ENCODE measurements at regions not wholly inside any gene's neighbourhood (a gene's known extent, or its start where the extent isn't known, plus 50 kb on each side); places are given as distances from the start of the nearest gene placed in this dataset.

DNA sequence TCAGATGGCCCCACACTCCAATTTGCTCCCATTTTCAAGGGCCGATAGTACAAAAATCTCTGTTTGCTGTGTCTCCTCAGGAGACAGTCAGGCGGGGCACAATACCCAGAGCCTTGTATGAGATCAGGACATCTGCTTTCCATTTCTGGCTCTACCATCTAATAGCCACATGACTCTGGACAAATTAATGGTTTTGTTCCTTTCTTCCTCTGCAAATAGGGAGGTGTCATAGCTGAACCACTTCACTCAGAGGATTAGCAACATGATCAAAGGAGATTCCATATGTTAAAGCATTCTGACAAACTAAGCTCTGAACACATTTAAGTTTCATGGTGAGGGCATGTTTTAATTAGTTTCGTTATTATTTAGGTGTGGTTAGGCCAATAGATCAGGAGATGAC, 602.1 kb upstream of the SYT4 start:
- DNase-seq (ENCODE audit: low read depth, low spot score) (no peak), ATAC-seq (no peak)
- Histone ChIP-seq H3K9ac (ENCODE audit: low read length) (no peak overlapping the region), H4K20me1 (ENCODE audit: insufficient read depth) (no peaks in the 10 kb centered on the region), H3K27me3 (ENCODE audit: insufficient read depth, low read length) (no peaks in the 10 kb centered on the region), H3K4me3 (replicated peaks in 1 of 2; ENCODE audit: low read depth in 1 of 2, low read length in 2 of 2) (no peak overlapping the region), H3K27ac (ENCODE audit: low read depth, low read length) (no peak overlapping the region), H3K9me3 (ENCODE audit: control insufficient read depth in 1 of 2, insufficient read depth in 1 of 2, low read depth in 1 of 2, low read length in 2 of 2) (peaks cover 21 to 33% of the 10 kb centered on the region in 2 experiments; a peak in 2 of 4 replicates), H3K79me2 (ENCODE audit: insufficient read depth, low read length) (no peaks in the 10 kb centered on the region), H3K4me2 (ENCODE audit: low read length) (no peak overlapping the region), H3K36me3 (ENCODE audit: control insufficient read depth in 1 of 2, insufficient read depth in 2 of 2, low read length in 2 of 2) (no peaks in the 10 kb centered on the region), H3K4me1 (ENCODE audit: control insufficient read depth in 1 of 2, insufficient read depth in 2 of 2, low read length in 2 of 2) (no peaks in the 10 kb centered on the region), H3K9me2 (ENCODE audit: insufficient read depth) (no peaks in the 10 kb centered on the region), H2AFZ (ENCODE audit: low read depth, low read length, poor library complexity, severe bottlenecking) (no peak overlapping the region)
- ChIA-PET POLR2A (no interaction called here), RAD21 (ENCODE audit: low non-redundant PET in 1 of 2, low total read pairs in 2 of 2, uncharacterized antibody in 2 of 2, unreplicated experiment in 2 of 2) (no interaction called here), CTCF (no interaction called here)
- TF ChIP-seq POLR2A (IDR thresholded peaks at IDR 0.05; ENCODE audit: borderline replicate concordance, extremely low read depth, insufficient read depth, insufficient read length): no peak
- TF ChIP-seq, protein P1, sequence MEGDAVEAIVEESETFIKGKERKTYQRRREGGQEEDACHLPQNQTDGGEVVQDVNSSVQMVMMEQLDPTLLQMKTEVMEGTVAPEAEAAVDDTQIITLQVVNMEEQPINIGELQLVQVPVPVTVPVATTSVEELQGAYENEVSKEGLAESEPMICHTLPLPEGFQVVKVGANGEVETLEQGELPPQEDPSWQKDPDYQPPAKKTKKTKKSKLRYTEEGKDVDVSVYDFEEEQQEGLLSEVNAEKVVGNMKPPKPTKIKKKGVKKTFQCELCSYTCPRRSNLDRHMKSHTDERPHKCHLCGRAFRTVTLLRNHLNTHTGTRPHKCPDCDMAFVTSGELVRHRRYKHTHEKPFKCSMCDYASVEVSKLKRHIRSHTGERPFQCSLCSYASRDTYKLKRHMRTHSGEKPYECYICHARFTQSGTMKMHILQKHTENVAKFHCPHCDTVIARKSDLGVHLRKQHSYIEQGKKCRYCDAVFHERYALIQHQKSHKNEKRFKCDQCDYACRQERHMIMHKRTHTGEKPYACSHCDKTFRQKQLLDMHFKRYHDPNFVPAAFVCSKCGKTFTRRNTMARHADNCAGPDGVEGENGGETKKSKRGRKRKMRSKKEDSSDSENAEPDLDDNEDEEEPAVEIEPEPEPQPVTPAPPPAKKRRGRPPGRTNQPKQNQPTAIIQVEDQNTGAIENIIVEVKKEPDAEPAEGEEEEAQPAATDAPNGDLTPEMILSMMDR (IDR thresholded peaks at IDR 0.05 in 2 of 3, conservative IDR thresholded peaks at IDR 0.05 in 1 of 3; ENCODE audit: borderline replicate concordance in 1 of 3, insufficient read depth in 1 of 3, low read depth in 2 of 3, low read length in 2 of 3): no peak
- TF ChIP-seq POLR2AphosphoS5 (IDR thresholded peaks at IDR 0.05; ENCODE audit: low read depth, low read length): no peak
- TF ChIP-seq YY1 (IDR thresholded peaks at IDR 0.05; ENCODE audit: extremely low read depth, insufficient replicate concordance, low read depth, low read length): no peak
- no peak for TF ChIP-seq EZH2 (IDR thresholded peaks at IDR 0.05)
- intact Hi-C loops (cut with micrococcal nuclease): no loop called here
- BruUV-seq (replicated peaks): no TSS peak

GRCh38 chr18:43882358-43883055, 605.2 kb upstream of the SYT4 start:
- ChIA-PET POLR2A (no interaction called here), RAD21 (ENCODE audit: low non-redundant PET in 1 of 2, low total read pairs in 2 of 2, uncharacterized antibody in 2 of 2, unreplicated experiment in 2 of 2) (no interaction called here), CTCF (no interaction called here)
- Histone ChIP-seq H3K36me3 (ENCODE audit: control insufficient read depth in 1 of 2, insufficient read depth in 2 of 2, low read length in 2 of 2) (no peaks in the 10 kb centered on the region), H3K4me3 (replicated peaks in 1 of 2; ENCODE audit: low read depth in 1 of 2, low read length in 2 of 2) (no peak overlapping the region), H3K79me2 (ENCODE audit: insufficient read depth, low read length) (no peaks in the 10 kb centered on the region), H3K27ac (ENCODE audit: low read depth, low read length) (no peak overlapping the region), H3K4me1 (ENCODE audit: control insufficient read depth in 1 of 2, insufficient read depth in 2 of 2, low read length in 2 of 2) (no peaks in the 10 kb centered on the region), H3K27me3 (ENCODE audit: insufficient read depth, low read length) (no peaks in the 10 kb centered on the region), H3K9me2 (ENCODE audit: insufficient read depth) (no peaks in the 10 kb centered on the region), H4K20me1 (ENCODE audit: insufficient read depth) (no peaks in the 10 kb centered on the region), H3K9ac (ENCODE audit: low read length) (no peak overlapping the region), H2AFZ (ENCODE audit: low read depth, low read length, poor library complexity, severe bottlenecking) (no peak overlapping the region), H3K4me2 (ENCODE audit: low read length) (no peak overlapping the region), H3K9me3 (ENCODE audit: control insufficient read depth in 1 of 2, insufficient read depth in 1 of 2, low read depth in 1 of 2, low read length in 2 of 2) (peaks cover 17 to 32% of the 10 kb centered on the region in 2 experiments; a peak in 2 of 4 replicates)
- BruUV-seq (replicated peaks): no TSS peak
- TF ChIP-seq TCF7L2 (IDR thresholded peaks at IDR 0.05; ENCODE audit: borderline replicate concordance, extremely low read depth, insufficient read depth, insufficient read length) (no peak), EZH2phosphoT487 (IDR thresholded peaks at IDR 0.05; ENCODE audit: borderline replicate concordance) (no peak)
- TF ChIP-seq, protein P2, sequence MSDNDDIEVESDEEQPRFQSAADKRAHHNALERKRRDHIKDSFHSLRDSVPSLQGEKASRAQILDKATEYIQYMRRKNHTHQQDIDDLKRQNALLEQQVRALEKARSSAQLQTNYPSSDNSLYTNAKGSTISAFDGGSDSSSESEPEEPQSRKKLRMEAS (IDR thresholded peaks at IDR 0.05): no peak
- DNase-seq (ENCODE audit: low read depth, low spot score) (no peak), ATAC-seq (no peak)
- intact Hi-C loops (cut with micrococcal nuclease): no loop called here

All from HCT116 (cell line).